ENCODE measurements at regions not wholly inside any gene's neighbourhood (a gene's known extent, or its start where the extent isn't known, plus 50 kb on each side); places are given as distances from the start of the nearest gene placed in this dataset.
A peak's percentile ranks its signal among the peaks of the same experiment; 100 is the strongest.
"Not testable (repeated sequence)": the region's sequence is repeated elsewhere in the genome, so short reads cannot be mapped to it uniquely, and the experiment has no call there.

GRCh38 chr11:129740125-129740719 is 75.4 kb upstream of the TMEM45B start:
- Histone ChIP-seq H3K27ac (no peak overlapping the region), H3K4me3 (no peak overlapping the region)

GRCh38 chr11:129743112-129743815 is 72.4 kb upstream of the TMEM45B start:
- Histone ChIP-seq H3K27ac (no peak overlapping the region), H3K4me3 (no peak overlapping the region)

GRCh38 chr11:129747071-129747470 is 68.6 kb upstream of the TMEM45B start:
- Histone ChIP-seq H3K27ac (no peak overlapping the region), H3K4me3 (no peak overlapping the region)

- no peak overlapping the region for H3K4me3 ChIP-seq
These were observed 66.5 kb upstream of the TMEM45B start for GRCh38 chr11:129749141-129749540.

GRCh38 chr11:129750343-129751292 is 65.0 kb upstream of the TMEM45B start:
- peak overlapping the region in 1 of 7 experiments; percentile 12 for H3K4me3 ChIP-seq
- peak overlapping the region in 5 of 21 experiments; percentile 1 to 56 (median 11) for H3K27ac ChIP-seq

More at GRCh38 chr11:129749141-129749540, 66.5 kb upstream of the TMEM45B start:
- no peak overlapping the region for H3K27ac ChIP-seq

- H3K4me3 ChIP-seq: no peak overlapping the region
These were observed 64.1 kb upstream of the TMEM45B start for GRCh38 chr11:129751511-129751910.

GRCh38 chr11:129763569-129763968 is 52.1 kb upstream of the TMEM45B start:
- H3K4me3 ChIP-seq: not testable (repeated sequence)
- H3K27ac ChIP-seq: peak overlapping the region in 18 of 21 experiments; percentile 10 to 75 (median 60)

More at GRCh38 chr11:129751511-129751910, 64.1 kb upstream of the TMEM45B start:
- no peak overlapping the region for H3K27ac ChIP-seq

GRCh38 chr11:129764204-129764603 is 51.4 kb upstream of the TMEM45B start:
- not testable (repeated sequence) for H3K4me3 ChIP-seq
- H3K27ac ChIP-seq: peak overlapping the region in 12 of 21 experiments; percentile 26 to 75 (median 66)
